HepG2 (cell line): ENCODE measurements at regions not wholly inside any gene's neighbourhood (a gene's known extent, or its start where the extent isn't known, plus 50 kb on each side); places are given as distances from the start of the nearest gene placed in this dataset.

Experiments
- ATAC-seq: fragments of 200-7000 bp; cut with Tn5 transposase; 3 replicates; pipeline ENCODE4 v1.9.1; 2020; ENCODE audit warnings: mild to moderate bottlenecking, moderate library complexity
- BruUV-seq: library from RNA; stranded (reverse); fragments of 400-500 nt; replicated peaks from 2 replicates; lab custom pipeline; 2021; lab: Mats Ljungman, UMichigan
- CTCF ChIA-PET: fragments of 300-600 bp; formaldehyde crosslinking; extraction: SDS; loops from one replicate; lab custom pipeline; 2021; ENCODE audit warnings: low total read pairs, inconsistent platforms, low intra/inter-chr PET ratio; lab: Yijun Ruan, JAX
- POLR2A ChIA-PET: fragments of 350-600 bp; sonication (Branson Sonifier 250); formaldehyde crosslinking; loops from one replicate; lab custom pipeline; 2020; ENCODE audit warnings: antibody characterized with exemption, inconsistent platforms; lab: Yijun Ruan, JAX
- DNase-seq: peaks from one replicate; pipeline ENCODE4 v3.0.0-alpha.2; 2015; ENCODE audit warnings: low spot score
- FAIRE-seq: peaks from 3 replicates; lab custom pipeline; 2011; peaks lifted over from hg19 to GRCh38; lab: Jason Lieb, UNC
- H2AFZ ChIP-seq: one replicate; pipeline ENCODE4 v1.6.1; 2011; ENCODE audit warnings: low read length, inconsistent platforms
- H3K27ac ChIP-seq: fragments of 300-600 bp; 3 replicates; pipeline ENCODE4 v1.8.0; 2011; ENCODE audit warnings: mixed run types, mild to moderate bottlenecking, mixed read lengths, low read length, inconsistent platforms; ENCODE audit not compliant: insufficient read depth; ENCODE audit errors: extremely low read length
- H3K27me3 ChIP-seq, 2 experiments: fragments of 200-600 bp in 1 of 2; 2 replicates in 1 of 2; 3 replicates in 1 of 2; pipeline versions ENCODE4 v1.6.0 to v1.8.0; 2011; ENCODE audit warnings: low read length in 2 of 2, mild to moderate bottlenecking in 2 of 2, moderate library complexity in 2 of 2, inconsistent platforms in 1 of 2; ENCODE audit not compliant: insufficient read depth in 2 of 2, control insufficient read depth in 1 of 2
- H3K36me3 ChIP-seq, 2 experiments: fragments of 200-600 bp in 1 of 2; replicated peaks in 1 of 2; 2 replicates in 1 of 2; 3 replicates in 1 of 2; pipeline versions ENCODE4 v1.5.1 to v1.8.0; 2011; ENCODE audit warnings: low read length in 2 of 2, inconsistent platforms in 1 of 2; ENCODE audit not compliant: insufficient read depth in 2 of 2, control insufficient read depth in 1 of 2
- H3K4me1 ChIP-seq: 2 replicates; pipeline ENCODE4 v1.5.1; 2012; ENCODE audit warnings: low read length, inconsistent platforms; ENCODE audit not compliant: insufficient read depth
- H3K4me2 ChIP-seq: 2 replicates; pipeline ENCODE4 v1.6.0; 2011; ENCODE audit warnings: low read depth, low read length, inconsistent platforms
- H3K4me3 ChIP-seq, 3 experiments: fragments of 200-600 bp in 1 of 3; sonication (generic), shearing (Covaris generic) in 1 of 3; replicated peaks in 1 of 3; 2 replicates each; pipeline ENCODE4 v1.5.1; 2011 to 2016; ENCODE audit warnings: low read length in 3 of 3, inconsistent platforms in 2 of 3, low read depth in 2 of 3, mild to moderate bottlenecking in 2 of 3, control low read depth in 1 of 3, mixed read lengths in 1 of 3; ENCODE audit not compliant: insufficient read depth in 1 of 3
- H3K79me2 ChIP-seq: one replicate; pipeline ENCODE4 v1.6.1; 2011; ENCODE audit warnings: low read length, inconsistent platforms; ENCODE audit not compliant: insufficient read depth
- H3K9ac ChIP-seq: 2 replicates; pipeline ENCODE4 v1.6.0; 2011; ENCODE audit warnings: mild to moderate bottlenecking, low read depth, low read length, inconsistent platforms; ENCODE audit not compliant: insufficient read depth
- H3K9me3 ChIP-seq: 2 replicates; pipeline ENCODE4 v1.5.1; 2012; ENCODE audit warnings: mild to moderate bottlenecking, low read length
- H4K20me1 ChIP-seq: 2 replicates; pipeline ENCODE4 v1.6.0; 2011; ENCODE audit warnings: inconsistent platforms, mild to moderate bottlenecking, low read length, moderate library complexity; ENCODE audit not compliant: insufficient read depth
- ATF7 ChIP-seq, 2 experiments: fragments of 450-650 bp in 1 of 2; sonication (generic) in 1 of 2; formaldehyde crosslinking in 1 of 2; IDR thresholded peaks; 2 replicates each; pipeline versions ENCODE4 v1.4.0 to v1.6.1; 2016 to 2020; ENCODE audit warnings: antibody characterized with exemption in 1 of 2, mild to moderate bottlenecking in 1 of 2, missing genetic modification reagents in 1 of 2
- ATM ChIP-seq: fragments of 450-650 bp; IDR thresholded peaks from 2 replicates; pipeline ENCODE4 v1.7.1; 2017; ENCODE audit warnings: mild to moderate bottlenecking, borderline replicate concordance
- HOXD1 ChIP-seq: sonication (generic); formaldehyde crosslinking; IDR thresholded peaks from 2 replicates; pipeline ENCODE4 v1.5.0; 2020; ENCODE audit warnings: missing genetic modification reagents
- MTERF4 ChIP-seq: sonication (generic); formaldehyde crosslinking; IDR thresholded peaks from 2 replicates; pipeline ENCODE4 v1.8.0; 2023; ENCODE audit warnings: mild to moderate bottlenecking, missing genetic modification reagents
- ONECUT2 ChIP-seq: sonication (generic); formaldehyde crosslinking; IDR thresholded peaks from 2 replicates; pipeline ENCODE4 v1.4.0; 2020; ENCODE audit warnings: missing genetic modification reagents
- PAX8 ChIP-seq: sonication (generic); formaldehyde crosslinking; IDR thresholded peaks from 2 replicates; pipeline ENCODE4 v1.8.0; 2022; ENCODE audit warnings: mild to moderate bottlenecking, missing genetic modification reagents, borderline replicate concordance
- ZGPAT ChIP-seq: IDR thresholded peaks from 2 replicates; pipeline ENCODE4 v1.6.1; 2016; ENCODE audit warnings: mild to moderate bottlenecking
- ZNF230 ChIP-seq: sonication (generic); formaldehyde crosslinking; IDR thresholded peaks from 2 replicates; pipeline ENCODE4 v1.4.0; 2020; ENCODE audit warnings: mild to moderate bottlenecking, missing genetic modification reagents
- ZNF253 ChIP-seq: sonication (generic); formaldehyde crosslinking; IDR thresholded peaks from 2 replicates; pipeline ENCODE4 v1.8.0; 2022; ENCODE audit warnings: mild to moderate bottlenecking, missing genetic modification reagents, borderline replicate concordance
- ZNF275 ChIP-seq: sonication (generic); formaldehyde crosslinking; IDR thresholded peaks from 2 replicates; pipeline ENCODE4 v1.8.0; 2022; ENCODE audit warnings: missing genetic modification reagents, mild to moderate bottlenecking, inconsistent platforms, borderline replicate concordance
- ZNF318 ChIP-seq: sonication (generic); formaldehyde crosslinking; IDR thresholded peaks from 2 replicates; pipeline ENCODE4 v1.4.0; 2020; ENCODE audit warnings: mild to moderate bottlenecking, missing genetic modification reagents
- ZNF577 ChIP-seq: sonication (generic); formaldehyde crosslinking; IDR thresholded peaks from 2 replicates; pipeline ENCODE4 v1.4.0; 2020; ENCODE audit warnings: mild to moderate bottlenecking, low read depth, missing genetic modification reagents, borderline replicate concordance
- WGBS: methylation state at CpG from one replicate; pipeline ENCODE4 v1.1.6; 2017; ENCODE audit warnings: low lambda C conversion rate; 5-methylcytosine and 5-hydroxymethylcytosine counted together
- in situ Hi-C: cut with HindIII; loops from 2 replicates; pipeline ENCODE4 v1.10.0; 2017; ENCODE audit warnings: low pct_unique_long_range_greater_than_20kb; ENCODE audit not compliant: extremely low pct_ligation_motif_present
- intact Hi-C: fragments of 100-400 bp; cut with micrococcal nuclease; formaldehyde crosslinking; loops from one replicate; pipeline ENCODE4 v1.10.0; 2022; ENCODE audit not compliant: unreplicated experiment

GRCh38 chr5:2270467-2270866 is 387.7 kb upstream of the IRX4 start (continued):
- TF ChIP-seq MTERF4 (CRISPR knock-in tag), result no peak
- TF ChIP-seq ZNF275 (CRISPR knock-in tag), result no peak

GRCh38 chr5:2269656-2270055 is 386.9 kb upstream of the IRX4 start:
- Histone ChIP-seq H3K4me3 (no peak overlapping the region), H3K27me3 (peaks cover 2 to 32% of the 10 kb centered on the region in 2 experiments), H4K20me1 (no peaks in the 10 kb centered on the region), H3K9ac (no peak overlapping the region), H3K79me2 (no peaks in the 10 kb centered on the region), H3K4me2 (no peak overlapping the region), H3K9me3 (no peaks in the 10 kb centered on the region), H3K27ac (no peak overlapping the region), H3K4me1 (no peaks in the 10 kb centered on the region), H2AFZ (no peak overlapping the region), H3K36me3 (no peaks in the 10 kb centered on the region)
- DNase-seq (no peak), FAIRE-seq (no peak), ATAC-seq (no peak)
- WGBS, result 21% methylated on average over 3 of the region's 5 CpGs
- ChIA-PET POLR2A (no interaction called here), CTCF (no interaction called here)
- no TSS peak for BruUV-seq
- in situ Hi-C loops, result no loop called here
- intact Hi-C loops, result no loop called here
- TF ChIP-seq ZNF318 (CRISPR knock-in tag) (no peak), ATF7 (IDR thresholded peaks at IDR 0.05) (no peak), ATF7 (CRISPR knock-in tag; IDR thresholded peaks at IDR 0.05) (no peak), HOXD1 (CRISPR knock-in tag) (no peak), ZGPAT (CRISPR knock-in tag) (no peak), ZNF577 (CRISPR knock-in tag) (no peak), ZNF253 (no peak), ZNF230 (no peak), PAX8 (no peak), ONECUT2 (CRISPR knock-in tag) (no peak), ATM (no peak)
